ENCODE measurements at regions not wholly inside any gene's neighbourhood (a gene's known extent, or its start where the extent isn't known, plus 50 kb on each side); places are given as distances from the start of the nearest gene placed in this dataset.

- Histone ChIP-seq H3K36me3 (ENCODE audit: insufficient read depth) (no peaks in the 10 kb centered on the region), H3K79me2 (replicated peaks; ENCODE audit: insufficient read depth) (0 out of 2 replicates have a peak, but pooled peaks cover 4% of the 10 kb centered on the region), H2AFZ (no peak overlapping the region), H4K20me1 (replicated peaks; ENCODE audit: insufficient read depth) (no peaks in the 10 kb centered on the region), H3K4me1 (ENCODE audit: insufficient read depth) (peaks cover 13% of the 10 kb centered on the region), H3K4me3 (no peak overlapping the region), H3K9me2 (ENCODE audit: insufficient read depth) (no peaks in the 10 kb centered on the region), H3K27ac (ENCODE audit: low read depth) (peak overlapping the region; percentile 84), H3F3A (replicated peaks; ENCODE audit: low read depth) (0 out of 2 replicates have a peak, but pooled peaks cover 7% of the 10 kb centered on the region), H3K4me2 (no peak overlapping the region), H3K27me3 (ENCODE audit: insufficient read depth) (no peaks in the 10 kb centered on the region)
- Mint-ChIP-seq H3K4me3 (no peak overlapping the region), H3K4me1 (peaks cover 32% of the 10 kb centered on the region), H3K9me3 (no peaks in the 10 kb centered on the region), H3K27me3 (ENCODE audit: insufficient read depth, low read depth, poor library complexity) (peaks cover 9% of the 10 kb centered on the region), H3K36me3 (ENCODE audit: low read depth) (no peaks in the 10 kb centered on the region), H3K27ac (peak overlapping the region; percentile 91; the same call in 1 of the 2 replicates)
- no peak for ATAC-seq
- DNase-seq (ENCODE audit: low spot score): no peak
- TF ChIP-seq, protein P1, sequence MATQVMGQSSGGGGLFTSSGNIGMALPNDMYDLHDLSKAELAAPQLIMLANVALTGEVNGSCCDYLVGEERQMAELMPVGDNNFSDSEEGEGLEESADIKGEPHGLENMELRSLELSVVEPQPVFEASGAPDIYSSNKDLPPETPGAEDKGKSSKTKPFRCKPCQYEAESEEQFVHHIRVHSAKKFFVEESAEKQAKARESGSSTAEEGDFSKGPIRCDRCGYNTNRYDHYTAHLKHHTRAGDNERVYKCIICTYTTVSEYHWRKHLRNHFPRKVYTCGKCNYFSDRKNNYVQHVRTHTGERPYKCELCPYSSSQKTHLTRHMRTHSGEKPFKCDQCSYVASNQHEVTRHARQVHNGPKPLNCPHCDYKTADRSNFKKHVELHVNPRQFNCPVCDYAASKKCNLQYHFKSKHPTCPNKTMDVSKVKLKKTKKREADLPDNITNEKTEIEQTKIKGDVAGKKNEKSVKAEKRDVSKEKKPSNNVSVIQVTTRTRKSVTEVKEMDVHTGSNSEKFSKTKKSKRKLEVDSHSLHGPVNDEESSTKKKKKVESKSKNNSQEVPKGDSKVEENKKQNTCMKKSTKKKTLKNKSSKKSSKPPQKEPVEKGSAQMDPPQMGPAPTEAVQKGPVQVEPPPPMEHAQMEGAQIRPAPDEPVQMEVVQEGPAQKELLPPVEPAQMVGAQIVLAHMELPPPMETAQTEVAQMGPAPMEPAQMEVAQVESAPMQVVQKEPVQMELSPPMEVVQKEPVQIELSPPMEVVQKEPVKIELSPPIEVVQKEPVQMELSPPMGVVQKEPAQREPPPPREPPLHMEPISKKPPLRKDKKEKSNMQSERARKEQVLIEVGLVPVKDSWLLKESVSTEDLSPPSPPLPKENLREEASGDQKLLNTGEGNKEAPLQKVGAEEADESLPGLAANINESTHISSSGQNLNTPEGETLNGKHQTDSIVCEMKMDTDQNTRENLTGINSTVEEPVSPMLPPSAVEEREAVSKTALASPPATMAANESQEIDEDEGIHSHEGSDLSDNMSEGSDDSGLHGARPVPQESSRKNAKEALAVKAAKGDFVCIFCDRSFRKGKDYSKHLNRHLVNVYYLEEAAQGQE (IDR thresholded peaks at IDR 0.05; ENCODE audit: unreplicated experiment): no peak
- TF ChIP-seq ZNF114 (CRISPR knock-in tag; IDR thresholded peaks at IDR 0.05): no peak
- no peak for TF ChIP-seq POLR2AphosphoS5 (IDR thresholded peaks at IDR 0.05; ENCODE audit: low read depth)
- no peak for TF ChIP-seq CREB1 (CRISPR knock-in tag; IDR thresholded peaks at IDR 0.05; ENCODE audit: low read depth)
- TF ChIP-seq EZH2phosphoT487 (IDR thresholded peaks at IDR 0.05; ENCODE audit: unreplicated experiment): no peak
- TF ChIP-seq, protein P2, sequence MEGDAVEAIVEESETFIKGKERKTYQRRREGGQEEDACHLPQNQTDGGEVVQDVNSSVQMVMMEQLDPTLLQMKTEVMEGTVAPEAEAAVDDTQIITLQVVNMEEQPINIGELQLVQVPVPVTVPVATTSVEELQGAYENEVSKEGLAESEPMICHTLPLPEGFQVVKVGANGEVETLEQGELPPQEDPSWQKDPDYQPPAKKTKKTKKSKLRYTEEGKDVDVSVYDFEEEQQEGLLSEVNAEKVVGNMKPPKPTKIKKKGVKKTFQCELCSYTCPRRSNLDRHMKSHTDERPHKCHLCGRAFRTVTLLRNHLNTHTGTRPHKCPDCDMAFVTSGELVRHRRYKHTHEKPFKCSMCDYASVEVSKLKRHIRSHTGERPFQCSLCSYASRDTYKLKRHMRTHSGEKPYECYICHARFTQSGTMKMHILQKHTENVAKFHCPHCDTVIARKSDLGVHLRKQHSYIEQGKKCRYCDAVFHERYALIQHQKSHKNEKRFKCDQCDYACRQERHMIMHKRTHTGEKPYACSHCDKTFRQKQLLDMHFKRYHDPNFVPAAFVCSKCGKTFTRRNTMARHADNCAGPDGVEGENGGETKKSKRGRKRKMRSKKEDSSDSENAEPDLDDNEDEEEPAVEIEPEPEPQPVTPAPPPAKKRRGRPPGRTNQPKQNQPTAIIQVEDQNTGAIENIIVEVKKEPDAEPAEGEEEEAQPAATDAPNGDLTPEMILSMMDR (conservative IDR thresholded peaks at IDR 0.05; ENCODE audit: low read depth in 2 of 2): no peak
- TF ChIP-seq EZH2 (IDR thresholded peaks at IDR 0.05; ENCODE audit: low read depth, unreplicated experiment): no peak
- no peak for TF ChIP-seq ZNF331 (CRISPR knock-in tag; IDR thresholded peaks at IDR 0.05; ENCODE audit: low read depth)
- no peak for TF ChIP-seq STAT1 (IDR thresholded peaks at IDR 0.05; ENCODE audit: unreplicated experiment)
- TF ChIP-seq ZNF462 (CRISPR knock-in tag; IDR thresholded peaks at IDR 0.05): no peak
These were observed 206.7 kb upstream of the JARID2 start for GRCh38 chr6:15039136-15039535.
